NOMO-1 treated with DMSO at 0.1 percent for 48 hours (cell line): ENCODE measurements at regions not wholly inside any gene's neighbourhood (a gene's known extent, or its start where the extent isn't known, plus 50 kb on each side); places are given as distances from the start of the nearest gene placed in this dataset.
A peak's percentile ranks its signal among the peaks of the same experiment; 100 is the strongest.

Experiments
- DNase-seq: peaks from one replicate; lab custom pipeline; 2025; ENCODE audit not compliant: unreplicated experiment; lab: John Stamatoyannopoulos, UW

DNA sequence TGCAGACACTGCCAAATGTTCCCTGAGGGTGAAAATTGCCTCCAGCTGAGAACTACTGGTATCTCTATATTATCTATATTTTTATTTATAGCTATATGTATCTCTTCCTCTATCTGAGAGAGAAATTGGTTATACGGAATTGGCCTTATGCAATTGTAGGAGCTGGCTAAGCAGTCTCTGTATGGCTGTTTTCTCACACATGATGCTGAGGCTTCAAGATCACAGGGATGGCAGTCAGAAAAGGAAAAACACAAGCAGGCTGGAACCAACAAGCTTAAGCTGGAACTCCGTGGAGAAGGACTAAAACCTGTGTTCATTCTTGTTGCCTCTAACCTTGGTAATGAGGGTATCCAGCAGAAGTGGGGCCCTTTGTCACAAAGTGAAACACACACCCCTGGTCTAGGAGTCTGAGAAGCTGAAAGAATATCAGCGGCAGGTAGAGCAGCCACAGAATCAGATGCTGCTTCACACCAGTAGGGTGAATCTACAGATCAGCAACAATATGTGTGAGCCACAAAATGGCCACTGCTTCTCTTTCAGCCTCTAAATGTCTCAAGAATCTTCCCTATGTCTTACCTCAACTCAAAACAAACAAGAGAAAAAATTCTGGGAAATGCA lies 166.5 kb upstream of the PPP1R2C start:
- peak; percentile 24 for DNase-seq

DNA sequence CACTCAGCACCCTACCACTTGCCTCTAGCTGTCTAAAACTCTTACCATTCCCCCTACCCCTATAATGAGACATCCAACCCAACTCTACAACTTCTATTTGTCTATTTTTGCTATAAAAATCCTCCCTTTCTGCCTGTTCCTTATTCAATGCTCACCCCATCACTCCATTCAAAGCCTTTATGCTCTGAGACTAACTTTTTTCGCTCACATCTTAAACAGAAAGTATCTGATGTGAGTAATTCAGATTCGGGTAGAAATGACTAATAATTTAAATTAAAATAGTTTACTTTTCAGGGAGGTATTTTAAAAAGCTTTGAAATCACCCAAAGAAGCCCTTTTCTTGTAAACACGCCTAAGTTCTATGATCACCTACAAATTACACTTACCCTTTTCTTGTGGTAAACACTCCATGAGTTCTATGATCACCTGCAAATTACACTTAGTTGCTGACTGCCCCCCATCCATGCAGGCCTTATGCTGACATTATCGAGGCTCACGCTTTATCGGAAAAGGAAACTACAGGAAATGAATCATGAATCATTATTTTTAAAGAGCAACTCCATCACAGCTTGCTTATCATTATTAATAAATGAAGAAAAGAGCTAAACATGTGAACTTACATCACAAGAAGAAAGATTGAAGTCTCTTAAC lies 168.7 kb upstream of the PPP1R2C start:
- DNase-seq: no peak

DNA sequence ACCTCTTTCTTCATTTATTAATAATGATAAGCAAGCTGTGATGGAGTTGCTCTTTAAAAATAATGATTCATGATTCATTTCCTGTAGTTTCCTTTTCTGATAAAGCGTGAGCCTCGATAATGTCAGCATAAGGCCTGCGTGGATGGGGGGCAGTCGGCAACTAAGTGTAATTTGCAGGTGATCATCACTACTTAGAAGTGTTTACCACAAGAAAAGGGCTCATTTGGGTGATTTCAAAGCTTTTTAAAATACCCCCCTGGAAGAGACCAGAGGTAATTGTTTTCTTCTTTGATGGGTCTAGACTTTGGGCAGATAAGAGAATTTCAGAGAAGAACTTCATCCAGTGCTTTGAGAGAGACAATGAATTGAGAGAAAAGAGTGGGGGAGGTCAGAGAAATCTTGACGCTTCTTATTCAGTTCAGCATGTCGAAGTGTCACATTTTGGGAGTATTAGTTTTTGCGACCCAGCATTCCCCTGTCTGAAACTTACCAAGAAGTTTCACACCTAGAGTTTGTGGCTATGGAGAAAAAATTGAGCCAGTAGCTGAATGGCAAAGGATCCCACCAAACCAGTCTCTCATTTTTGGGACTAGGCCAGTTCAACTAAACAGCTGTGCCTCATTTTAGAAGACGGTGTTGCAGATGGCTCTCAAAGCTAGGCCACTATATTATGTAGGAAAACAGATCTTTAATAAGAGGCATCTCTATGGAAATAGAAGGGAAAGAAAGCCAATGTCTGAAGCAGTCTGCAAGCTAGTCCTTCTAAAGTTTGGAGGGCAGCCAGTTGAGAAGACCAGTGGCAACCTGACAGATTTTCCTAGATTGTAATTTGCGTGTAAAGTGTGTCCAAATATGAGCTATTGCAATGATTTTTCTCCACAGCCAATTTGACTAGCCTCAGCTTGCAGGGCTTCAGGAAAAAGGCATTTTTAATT lies 171.0 kb upstream of the PPP1R2C start:
- DNase-seq: no peak

DNA sequence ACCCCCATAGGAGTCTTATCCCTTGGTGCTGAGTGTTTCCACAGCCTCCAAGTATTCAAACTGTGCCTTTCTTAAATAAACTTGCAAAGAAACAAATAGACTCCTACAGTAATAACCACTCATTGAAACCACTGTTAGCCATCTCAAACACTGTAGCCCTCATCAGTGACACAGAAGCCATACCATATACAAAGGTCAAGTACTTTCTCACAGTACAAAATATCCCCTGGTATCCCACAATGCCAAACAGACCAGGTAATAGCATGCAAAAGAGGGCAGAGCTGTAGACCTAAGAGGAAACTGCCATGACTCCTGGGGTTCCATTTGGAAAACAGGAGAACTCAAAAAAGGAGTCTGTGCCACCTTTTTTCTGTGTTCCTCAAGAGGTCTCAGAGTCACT lies 173.8 kb upstream of the PPP1R2C start:
- DNase-seq: no peak

DNA sequence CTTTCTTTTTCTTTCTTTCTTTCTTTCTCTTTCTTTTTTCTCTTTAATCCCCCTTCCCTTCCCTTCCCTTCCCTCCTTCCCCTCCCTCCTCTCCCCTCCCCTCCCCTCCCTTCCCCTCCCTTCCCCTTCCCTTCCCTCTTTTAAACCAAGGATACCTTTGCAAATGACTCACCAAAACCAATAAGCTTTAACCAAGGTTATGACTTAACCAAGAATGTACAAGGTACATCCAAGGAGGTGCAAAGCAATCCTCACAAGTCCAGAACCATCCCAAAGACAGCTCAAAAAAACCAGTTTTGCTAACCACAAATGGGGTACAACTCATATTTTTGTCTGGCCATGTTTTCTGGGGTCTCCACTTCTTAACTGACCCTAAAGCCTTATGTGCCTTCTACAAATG lies 174.7 kb upstream of the PPP1R2C start:
- DNase-seq: no peak

DNA sequence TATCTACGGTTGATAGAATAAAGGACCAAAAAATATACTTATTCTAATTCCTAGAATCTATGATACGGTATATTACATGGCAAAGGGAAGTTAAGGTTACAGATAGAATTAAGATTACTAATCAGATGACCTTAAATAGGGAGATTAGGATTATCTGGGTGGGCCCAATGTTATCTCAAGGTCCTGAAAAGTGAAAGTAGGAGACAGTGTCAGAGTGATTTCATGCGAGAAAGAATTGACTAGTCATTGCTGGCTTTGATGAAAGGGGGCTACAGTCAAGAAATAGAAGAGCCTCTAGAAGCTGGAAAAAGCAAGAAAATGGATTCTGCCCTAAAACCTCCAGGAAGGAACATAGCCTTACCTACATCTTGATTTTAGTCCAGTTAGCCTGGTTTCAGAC lies 176.9 kb upstream of the PPP1R2C start:
- DNase-seq: no peak

DNA sequence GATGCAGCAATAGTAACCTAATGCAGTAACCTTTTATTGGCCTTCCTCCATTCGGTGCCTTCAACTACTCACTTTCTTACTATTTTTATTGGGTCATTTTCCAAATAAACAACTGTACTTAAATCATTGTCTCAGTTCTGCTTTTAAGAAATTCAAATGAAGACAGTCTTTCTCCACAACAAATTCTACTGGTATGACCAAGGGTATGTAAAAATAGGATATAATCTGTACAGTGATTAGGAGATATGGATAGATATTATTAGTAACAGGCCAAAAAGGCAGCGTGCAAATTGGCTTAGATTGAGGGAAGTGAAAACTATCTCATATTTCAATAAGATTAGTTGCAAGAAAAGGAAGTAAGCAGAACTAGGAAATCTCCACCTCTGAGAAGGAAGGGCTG lies 177.4 kb upstream of the PPP1R2C start:
- DNase-seq: peak; percentile 87

DNA sequence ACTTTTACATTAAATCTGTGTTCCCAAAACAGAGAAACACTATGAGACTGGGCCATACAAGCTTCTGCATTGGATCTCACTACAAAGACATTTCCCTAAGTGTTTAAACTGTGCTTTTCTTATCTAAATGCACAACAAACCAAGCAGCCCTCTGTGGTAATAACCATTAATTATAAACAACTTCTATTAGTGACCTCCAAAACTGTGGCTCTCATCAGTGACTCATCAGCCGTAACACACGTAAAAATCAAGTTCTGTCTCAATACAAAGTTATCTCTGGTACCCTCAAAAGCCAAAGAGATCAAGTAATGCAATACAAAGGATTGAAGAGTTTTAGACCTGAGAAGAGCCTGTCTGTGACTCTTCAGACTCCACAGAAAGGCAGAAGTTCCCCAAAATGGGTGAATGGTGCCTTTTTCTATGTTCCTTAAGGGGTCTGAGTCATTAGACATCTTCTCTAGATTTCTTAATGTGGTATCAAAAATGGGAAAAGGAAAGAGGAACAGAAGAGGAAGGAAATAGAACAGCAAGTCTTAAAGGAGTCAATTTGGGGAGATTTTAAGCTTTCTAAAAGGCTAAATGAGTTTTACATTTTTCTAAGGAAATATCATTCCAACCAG lies 189.8 kb upstream of the PPP1R2C start:
- peak; percentile 43 for DNase-seq

DNA sequence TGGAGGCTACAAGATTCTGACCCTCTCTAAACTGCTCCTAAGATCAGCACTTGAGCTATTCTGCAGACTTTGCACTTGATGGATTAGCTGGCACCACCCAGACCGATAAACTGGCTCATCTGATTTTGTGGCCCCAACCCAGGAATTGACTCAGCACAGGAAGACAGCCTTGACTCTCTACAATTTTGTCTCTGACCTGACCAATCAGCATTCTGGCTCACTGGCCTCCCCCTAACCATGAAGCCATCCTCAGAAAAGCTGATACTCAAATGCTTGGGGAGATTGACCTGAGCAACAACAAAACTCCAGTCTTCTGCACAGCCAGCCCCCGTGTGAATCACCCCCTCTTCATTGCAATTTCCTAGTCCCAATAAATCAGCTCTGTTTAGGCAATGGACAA lies 195.4 kb upstream of the PPP1R2C start:
- no peak for DNase-seq

DNA sequence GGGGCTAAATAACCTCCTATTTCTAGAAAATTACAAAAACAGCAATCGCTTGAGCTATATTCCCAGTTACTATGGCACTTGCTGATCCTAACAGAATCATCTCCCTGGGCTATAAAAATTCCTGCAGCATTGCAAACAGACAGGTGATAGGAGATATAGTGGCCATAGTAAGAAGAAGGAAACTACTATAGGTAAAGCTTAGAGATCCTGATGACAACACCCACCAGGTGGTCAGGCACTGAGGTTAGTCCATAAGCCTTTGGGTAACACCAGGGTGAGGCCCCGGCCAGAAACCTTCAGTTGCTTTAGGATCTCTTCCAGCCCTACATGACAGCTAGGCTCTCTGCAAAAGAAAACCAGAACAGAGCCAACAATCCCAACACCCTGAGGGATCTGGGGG lies 197.9 kb upstream of the PPP1R2C start:
- no peak for DNase-seq

DNA sequence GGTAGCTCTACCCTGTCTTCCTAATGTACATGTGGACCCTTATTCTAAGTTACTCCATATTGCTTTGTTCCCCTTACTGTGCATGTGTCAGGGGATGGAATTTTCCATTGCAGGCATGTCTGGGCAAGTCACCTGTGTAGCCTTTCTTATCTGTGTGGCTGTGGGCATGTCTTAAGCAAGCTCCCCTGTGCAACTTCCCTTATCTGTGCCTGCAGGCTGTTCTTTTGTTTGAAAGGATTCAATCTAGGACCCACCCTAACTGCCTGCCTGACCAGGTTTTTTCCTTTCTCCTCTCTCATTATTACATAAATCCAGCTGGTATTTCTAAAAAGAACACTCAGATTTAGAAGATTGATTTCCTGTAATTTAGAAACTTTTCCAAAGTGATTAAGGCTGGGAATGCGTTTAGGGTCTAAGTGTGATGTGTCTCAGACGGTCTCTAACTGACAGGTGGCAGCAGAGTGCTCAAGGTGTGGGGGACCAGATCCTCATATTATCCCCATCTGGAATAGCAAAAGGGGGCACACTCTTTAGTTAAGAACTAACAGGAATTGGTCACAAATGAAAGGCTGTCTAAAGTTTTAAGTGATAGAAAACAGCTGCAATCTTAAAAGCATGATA lies 198.9 kb upstream of the PPP1R2C start:
- peak; percentile 73 for DNase-seq

DNA sequence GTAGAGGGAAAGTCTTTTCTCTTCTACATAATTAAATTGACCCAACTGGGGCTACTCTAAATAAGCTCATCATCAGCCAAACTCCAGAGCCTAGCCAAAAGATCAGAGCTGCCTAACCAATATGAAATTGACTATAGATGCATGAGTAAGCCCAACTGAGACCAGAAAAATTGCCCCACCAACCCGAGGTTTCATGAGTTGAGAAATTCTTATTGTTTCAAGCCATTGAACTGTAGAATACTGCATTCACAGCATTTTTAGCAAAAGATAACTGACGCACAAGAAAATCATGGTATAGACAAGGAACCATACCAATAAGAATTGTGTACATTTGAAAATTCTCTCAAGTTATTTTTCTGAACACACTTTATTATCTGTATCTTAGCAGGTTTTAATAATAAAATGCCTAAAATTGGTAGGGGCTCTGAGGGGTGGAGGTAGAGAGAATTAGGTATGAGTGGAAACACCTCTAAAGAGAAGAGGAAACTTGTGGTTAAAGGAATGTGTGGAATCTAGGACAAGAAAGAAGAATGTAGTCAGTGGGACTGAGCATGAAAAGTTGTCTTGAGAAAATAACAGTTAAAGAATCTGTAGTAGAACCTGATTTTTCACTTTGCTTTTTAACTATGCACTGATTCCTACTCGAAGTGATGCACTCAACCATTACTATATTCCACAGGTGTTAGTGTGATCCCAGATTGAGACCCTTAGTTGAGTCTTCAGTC lies 200.9 kb upstream of the PPP1R2C start:
- no peak for DNase-seq

DNA sequence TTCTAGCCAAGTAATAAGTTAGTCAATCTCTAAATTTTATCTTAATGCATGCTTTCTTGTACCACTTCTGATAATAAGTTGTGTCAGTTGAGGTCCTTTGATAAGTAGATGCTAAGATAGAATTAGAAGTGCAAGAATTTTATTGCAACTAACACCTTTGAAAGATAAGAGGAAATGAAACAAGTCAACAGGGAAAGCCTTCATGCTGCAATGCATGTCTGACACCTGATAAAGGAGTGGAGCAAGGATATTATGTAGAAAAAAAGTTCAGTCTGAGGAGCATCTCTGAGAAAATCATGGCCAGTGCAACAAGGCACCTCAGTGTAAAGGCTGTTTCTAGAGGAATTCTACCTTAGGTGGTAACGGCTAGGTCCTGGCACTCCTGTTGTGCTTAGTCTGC lies 210.7 kb upstream of the PPP1R2C start:
- DNase-seq: no peak

DNA sequence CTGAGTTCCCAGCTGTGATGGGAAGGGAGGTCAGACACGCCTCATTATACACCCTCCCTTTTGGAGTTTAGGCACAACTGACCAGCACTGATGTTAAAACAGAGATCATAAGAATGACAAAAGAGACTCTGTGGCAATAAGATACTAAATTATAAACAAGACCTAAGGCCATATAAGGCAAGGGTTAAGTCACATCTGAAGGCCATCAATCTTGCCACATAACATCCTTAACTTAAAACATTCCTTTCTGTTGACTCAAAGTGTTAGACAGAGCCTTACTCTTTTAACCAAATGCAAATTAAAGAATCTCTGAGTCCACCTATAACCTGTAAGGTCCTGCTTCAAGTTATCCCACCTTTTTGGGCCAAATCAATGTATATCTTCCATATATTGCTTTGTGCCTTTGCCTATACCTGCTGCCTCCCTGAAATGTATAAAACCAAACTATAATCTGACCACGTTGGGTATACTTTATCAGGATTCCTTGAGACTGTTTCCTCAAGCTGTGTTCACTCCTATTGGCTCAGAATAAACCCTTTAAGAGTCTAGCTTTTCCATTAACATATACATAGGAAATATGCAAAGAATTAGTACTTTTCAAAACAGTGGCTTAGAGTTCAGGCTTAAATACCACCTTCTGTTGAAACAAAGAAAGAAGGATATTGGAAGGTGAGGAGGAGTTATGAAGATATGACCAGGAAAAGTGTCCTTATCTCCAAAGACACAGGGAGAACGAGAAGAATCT lies 214.4 kb upstream of the PPP1R2C start:
- no peak for DNase-seq

DNA sequence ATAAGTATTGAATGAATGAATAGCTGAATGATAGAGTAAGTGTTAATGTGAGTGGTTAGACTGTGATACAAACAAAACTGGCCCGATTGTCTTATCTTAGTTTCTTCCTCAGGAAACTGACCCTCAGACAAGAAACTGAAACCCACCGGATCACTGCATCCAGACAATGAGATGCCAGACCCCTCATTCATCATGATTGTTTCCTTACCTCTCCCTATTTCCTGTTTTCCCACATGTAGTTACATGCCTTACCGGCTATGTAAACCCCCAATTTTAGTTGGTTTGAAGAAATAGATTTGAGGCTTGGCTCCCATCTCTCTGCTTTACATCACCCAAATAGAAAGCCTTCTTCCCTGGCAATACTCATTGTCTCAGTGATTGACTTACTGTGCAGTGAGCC lies 218.9 kb upstream of the PPP1R2C start:
- no peak for DNase-seq

DNA sequence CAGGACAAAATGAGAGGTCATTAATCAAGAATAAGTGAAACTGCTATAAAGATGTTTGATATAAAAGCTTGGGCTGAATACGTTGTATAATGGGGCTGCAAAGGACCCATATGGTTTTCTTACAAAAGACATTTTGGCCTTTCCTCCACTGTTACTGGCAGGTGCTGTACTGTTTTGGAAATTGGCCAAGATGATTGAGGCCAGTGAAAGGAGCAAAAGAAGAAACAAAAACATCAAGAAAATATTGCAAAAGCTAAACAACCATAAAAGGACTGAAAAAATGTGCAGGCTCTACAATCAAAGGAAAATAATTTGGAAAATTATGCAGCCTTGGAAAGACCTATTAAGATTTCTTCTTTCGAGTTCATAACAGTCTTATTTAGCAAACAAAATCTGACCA lies 222.2 kb upstream of the PPP1R2C start:
- no peak for DNase-seq

DNA sequence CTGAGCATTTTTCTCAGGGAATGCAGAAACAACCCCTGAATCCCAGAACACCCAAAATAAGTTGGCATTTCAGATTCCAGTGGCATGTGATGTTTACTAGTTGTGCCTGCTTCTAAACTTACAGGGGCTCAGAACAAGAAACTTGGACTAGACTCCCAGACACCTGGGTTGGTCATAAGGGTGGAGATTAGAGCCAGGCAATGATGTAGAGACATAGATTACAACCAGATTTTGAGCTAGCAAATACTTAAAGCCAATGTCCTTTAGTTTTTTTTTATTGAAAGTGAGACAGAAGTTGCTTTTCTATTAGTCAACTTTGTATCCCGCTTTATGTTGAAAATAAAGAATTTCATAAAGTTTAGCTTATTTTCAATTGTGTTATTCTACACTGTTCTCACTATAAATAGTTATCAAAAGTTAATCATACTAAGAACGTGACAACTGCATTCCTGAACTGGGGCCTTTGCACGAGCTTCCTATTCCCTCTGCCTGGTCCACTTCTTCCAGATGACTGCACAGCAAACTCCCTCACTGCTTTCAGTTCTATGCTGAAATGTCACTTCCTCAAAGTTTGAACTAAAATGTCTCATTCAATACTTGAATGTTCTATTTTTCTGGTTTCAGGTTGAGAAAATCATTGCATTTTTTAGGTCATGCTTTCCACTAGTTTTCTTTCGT lies 224.7 kb upstream of the PPP1R2C start:
- DNase-seq: no peak

DNA sequence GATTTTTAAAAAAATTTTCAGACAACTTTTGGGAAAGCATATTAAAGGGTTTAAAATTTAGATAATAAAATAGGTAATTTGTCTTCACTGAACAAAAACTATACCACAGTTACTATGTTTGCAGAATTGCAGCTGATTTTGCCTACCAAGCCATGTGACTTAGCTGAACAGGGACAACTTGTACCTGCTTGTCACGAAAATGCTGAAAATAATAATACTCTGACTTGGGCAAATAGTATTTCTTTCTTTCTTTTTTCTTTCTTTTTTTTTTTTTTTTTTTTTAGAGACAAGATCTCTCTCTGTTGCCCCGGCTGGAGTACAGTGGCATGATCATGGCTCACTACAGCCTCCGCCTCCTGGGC lies 225.2 kb upstream of the PPP1R2C start:
- DNase-seq: no peak

DNA sequence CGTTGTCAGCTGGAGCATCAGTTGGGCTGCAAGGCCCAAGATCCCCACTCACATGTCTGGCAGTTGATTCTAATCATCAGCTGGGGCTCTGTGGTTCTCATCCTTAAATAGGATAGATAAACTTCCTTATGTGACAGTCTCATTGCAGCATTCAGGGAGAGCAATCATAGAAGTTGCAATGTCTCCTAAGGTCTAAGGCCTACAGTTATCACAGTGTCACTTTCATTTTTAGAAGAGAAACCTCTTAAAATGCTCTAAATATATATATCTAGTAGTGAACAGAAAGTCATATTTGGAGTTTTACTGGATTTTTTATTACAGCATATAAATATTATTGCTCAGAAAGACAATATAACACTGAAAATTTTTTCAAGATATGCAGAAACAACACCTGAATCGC lies 226.0 kb upstream of the PPP1R2C start:
- no peak for DNase-seq
